Activated naive CD8-positive, alpha-beta T cell treated with anti-CD3 and anti-CD28 coated beads, Interleukin-2, amount 50 U/mL, for 24 hours (primary cell): ENCODE measurements at regions not wholly inside any gene's neighbourhood (a gene's known extent, or its start where the extent isn't known, plus 50 kb on each side); places are given as distances from the start of the nearest gene placed in this dataset.

Source experiments
- ATAC-seq: fragments of 150-1000 bp; cut with Tn5 transposase; one replicate; pipeline ENCODE4 v1.10.0; 2021
- DNase-seq: peaks from one replicate; pipeline ENCODE4 v3.0.0; 2021
- H3K27ac Mint-ChIP-seq: one replicate; pipeline ENCODE4 v1.8.0; 2021; ENCODE audit warnings: mild to moderate bottlenecking, mixed read lengths
- H3K27me3 Mint-ChIP-seq: one replicate; pipeline ENCODE4 v1.8.0; 2021; ENCODE audit warnings: mixed read lengths
- H3K36me3 Mint-ChIP-seq: one replicate; pipeline ENCODE4 v1.8.0; 2021; ENCODE audit warnings: low read depth, mixed read lengths
- H3K4me1 Mint-ChIP-seq: one replicate; pipeline ENCODE4 v1.8.0; 2021; ENCODE audit warnings: mixed read lengths
- H3K4me3 Mint-ChIP-seq: one replicate; pipeline ENCODE4 v1.8.0; 2021; ENCODE audit warnings: mild to moderate bottlenecking, moderate library complexity, mixed read lengths
- H3K9me3 Mint-ChIP-seq: one replicate; pipeline ENCODE4 v1.8.0; 2021; ENCODE audit warnings: mixed read lengths

- H3K4me1 Mint-ChIP-seq, result no peaks in the 10 kb centered on the region
- no peak overlapping the region for H3K4me3 Mint-ChIP-seq
- H3K27ac Mint-ChIP-seq, result no peak overlapping the region
- no peaks in the 10 kb centered on the region for H3K36me3 Mint-ChIP-seq
- H3K9me3 Mint-ChIP-seq, result peaks cover 6% of the 10 kb centered on the region
- ATAC-seq (no peak), DNase-seq (no peak)
- H3K27me3 Mint-ChIP-seq, result no peaks in the 10 kb centered on the region
Observed at GRCh38 chr10:9811601-9812000, 1206.1 kb upstream of the CELF2 start.

DNA sequence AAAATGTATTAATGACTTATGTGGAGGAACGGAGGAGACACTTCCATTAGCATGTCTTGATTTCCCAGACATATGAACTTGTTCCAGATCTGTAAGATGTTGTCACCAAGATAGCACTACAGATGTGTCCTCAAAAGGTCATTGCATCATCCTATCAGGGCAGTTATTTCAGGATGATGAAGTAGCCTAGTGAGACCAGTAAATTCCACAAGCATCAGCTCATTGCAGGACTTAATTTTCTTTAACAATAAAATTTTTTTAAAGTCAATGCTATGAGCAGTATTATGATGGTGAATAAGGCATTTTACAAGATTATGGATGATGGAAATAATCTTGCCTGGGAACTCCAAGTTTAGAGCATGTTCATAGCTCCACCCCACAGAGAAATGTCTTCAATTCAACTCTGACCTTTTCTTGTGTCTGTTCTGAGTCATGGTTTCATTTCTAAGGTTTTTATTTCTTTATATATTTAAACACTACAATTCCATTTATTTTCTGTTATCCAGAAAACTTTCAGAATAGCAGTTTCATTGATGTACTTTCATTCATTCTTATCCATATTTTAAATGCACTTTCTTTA is 1203.3 kb upstream of the CELF2 start:
- no peak overlapping the region for H3K4me3 Mint-ChIP-seq
- no peaks in the 10 kb centered on the region for H3K27me3 Mint-ChIP-seq
- H3K36me3 Mint-ChIP-seq, result no peaks in the 10 kb centered on the region
- H3K9me3 Mint-ChIP-seq, result peaks cover 6% of the 10 kb centered on the region
- no peak for DNase-seq
- no peaks in the 10 kb centered on the region for H3K4me1 Mint-ChIP-seq
- no peak for ATAC-seq
- no peak overlapping the region for H3K27ac Mint-ChIP-seq

GRCh38 chr10:9819756-9820494 is 1197.7 kb upstream of the CELF2 start:
- Mint-ChIP-seq H3K4me1 (no peaks in the 10 kb centered on the region), H3K9me3 (peaks cover 6% of the 10 kb centered on the region), H3K27ac (no peak overlapping the region), H3K27me3 (no peaks in the 10 kb centered on the region), H3K36me3 (no peaks in the 10 kb centered on the region), H3K4me3 (no peak overlapping the region)
- DNase-seq (no peak), ATAC-seq (peak; percentile 10)

GRCh38 chr10:9823268-9823930 is 1194.3 kb upstream of the CELF2 start:
- DNase-seq (no peak), ATAC-seq (no peak)
- no peaks in the 10 kb centered on the region for H3K36me3 Mint-ChIP-seq
- no peaks in the 10 kb centered on the region for H3K27me3 Mint-ChIP-seq
- H3K4me3 Mint-ChIP-seq, result no peak overlapping the region
- H3K27ac Mint-ChIP-seq, result no peak overlapping the region
- no peaks in the 10 kb centered on the region for H3K9me3 Mint-ChIP-seq
- no peaks in the 10 kb centered on the region for H3K4me1 Mint-ChIP-seq

- H3K4me1 Mint-ChIP-seq, result no peaks in the 10 kb centered on the region
- ATAC-seq (no peak), DNase-seq (no peak)
- no peak overlapping the region for H3K27ac Mint-ChIP-seq
- no peaks in the 10 kb centered on the region for H3K36me3 Mint-ChIP-seq
- no peaks in the 10 kb centered on the region for H3K9me3 Mint-ChIP-seq
- H3K27me3 Mint-ChIP-seq, result no peaks in the 10 kb centered on the region
- no peak overlapping the region for H3K4me3 Mint-ChIP-seq
Observed at GRCh38 chr10:9824631-9825071, 1193.0 kb upstream of the CELF2 start.

GRCh38 chr10:9825491-9826018 is 1192.1 kb upstream of the CELF2 start:
- H3K4me1 Mint-ChIP-seq, result no peaks in the 10 kb centered on the region
- no peaks in the 10 kb centered on the region for H3K36me3 Mint-ChIP-seq
- DNase-seq (no peak), ATAC-seq (no peak)
- H3K27me3 Mint-ChIP-seq, result no peaks in the 10 kb centered on the region
- no peaks in the 10 kb centered on the region for H3K9me3 Mint-ChIP-seq
- H3K4me3 Mint-ChIP-seq, result no peak overlapping the region
- H3K27ac Mint-ChIP-seq, result no peak overlapping the region

- H3K27ac Mint-ChIP-seq, result no peak overlapping the region
- no peak for DNase-seq
- ATAC-seq, result no peak
- no peaks in the 10 kb centered on the region for H3K9me3 Mint-ChIP-seq
- peaks cover 2% of the 10 kb centered on the region for H3K27me3 Mint-ChIP-seq
- no peaks in the 10 kb centered on the region for H3K36me3 Mint-ChIP-seq
- H3K4me3 Mint-ChIP-seq, result no peak overlapping the region
- no peaks in the 10 kb centered on the region for H3K4me1 Mint-ChIP-seq
Observed at GRCh38 chr10:9828110-9828509, 1189.6 kb upstream of the CELF2 start.

DNA sequence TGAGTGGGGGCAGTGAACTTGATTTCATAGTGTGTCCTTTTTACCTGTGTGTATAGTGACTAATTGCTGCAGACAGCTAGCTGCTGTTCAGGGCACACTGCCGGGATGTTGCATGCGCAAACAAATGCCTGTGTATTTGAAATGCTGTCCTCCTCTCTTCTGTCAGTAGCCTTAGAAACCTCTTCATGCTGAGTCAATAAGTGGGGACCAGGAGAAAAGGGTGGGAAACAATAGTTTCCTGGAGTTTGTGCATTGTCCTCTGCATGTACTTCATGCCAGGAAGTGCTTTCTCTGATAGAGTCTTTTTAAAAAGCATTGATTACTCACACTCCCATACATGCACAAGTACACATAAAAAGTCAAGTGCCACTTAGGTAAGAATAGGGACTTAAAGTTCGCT is 1183.7 kb upstream of the CELF2 start:
- Mint-ChIP-seq H3K4me3 (no peak overlapping the region), H3K27ac (no peak overlapping the region), H3K9me3 (peaks cover 10% of the 10 kb centered on the region), H3K27me3 (peaks cover 2% of the 10 kb centered on the region), H3K36me3 (no peaks in the 10 kb centered on the region), H3K4me1 (no peaks in the 10 kb centered on the region)
- ATAC-seq (no peak), DNase-seq (no peak)

GRCh38 chr10:9834434-9834833 is 1183.2 kb upstream of the CELF2 start:
- Mint-ChIP-seq H3K4me3 (no peak overlapping the region), H3K27ac (no peak overlapping the region), H3K4me1 (no peaks in the 10 kb centered on the region), H3K9me3 (peaks cover 13% of the 10 kb centered on the region), H3K36me3 (no peaks in the 10 kb centered on the region), H3K27me3 (peaks cover 2% of the 10 kb centered on the region)
- no peak for ATAC-seq
- DNase-seq, result no peak

- DNase-seq (no peak), ATAC-seq (no peak)
- H3K4me3 Mint-ChIP-seq, result no peak overlapping the region
- peaks cover 24% of the 10 kb centered on the region for H3K9me3 Mint-ChIP-seq
- H3K27me3 Mint-ChIP-seq, result no peaks in the 10 kb centered on the region
- H3K4me1 Mint-ChIP-seq, result no peaks in the 10 kb centered on the region
- H3K36me3 Mint-ChIP-seq, result no peaks in the 10 kb centered on the region
- H3K27ac Mint-ChIP-seq, result no peak overlapping the region
Observed at GRCh38 chr10:9845075-9845474, 1172.6 kb upstream of the CELF2 start.

DNA sequence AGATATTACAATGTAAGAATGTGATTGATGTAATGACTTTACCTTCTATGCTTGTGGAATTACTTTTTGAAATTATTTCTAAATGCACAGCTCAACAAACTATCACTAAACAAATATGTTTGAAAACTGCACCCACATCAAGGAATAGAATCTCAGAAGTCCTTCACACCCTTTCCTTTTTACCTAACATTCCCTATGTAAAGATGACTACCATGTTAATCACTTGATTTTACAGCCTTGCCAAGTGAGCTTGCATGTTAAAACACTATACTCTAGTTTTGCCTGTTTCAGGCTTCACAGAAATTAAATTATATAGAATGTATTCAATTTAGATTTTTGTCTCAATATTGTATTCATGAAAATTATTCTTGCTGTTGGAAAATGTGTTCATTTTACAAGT is 1169.4 kb upstream of the CELF2 start:
- Mint-ChIP-seq H3K36me3 (no peaks in the 10 kb centered on the region), H3K4me3 (no peak overlapping the region), H3K4me1 (no peaks in the 10 kb centered on the region), H3K9me3 (peaks cover 34% of the 10 kb centered on the region), H3K27me3 (no peaks in the 10 kb centered on the region), H3K27ac (no peak overlapping the region)
- ATAC-seq (no peak), DNase-seq (no peak)

DNA sequence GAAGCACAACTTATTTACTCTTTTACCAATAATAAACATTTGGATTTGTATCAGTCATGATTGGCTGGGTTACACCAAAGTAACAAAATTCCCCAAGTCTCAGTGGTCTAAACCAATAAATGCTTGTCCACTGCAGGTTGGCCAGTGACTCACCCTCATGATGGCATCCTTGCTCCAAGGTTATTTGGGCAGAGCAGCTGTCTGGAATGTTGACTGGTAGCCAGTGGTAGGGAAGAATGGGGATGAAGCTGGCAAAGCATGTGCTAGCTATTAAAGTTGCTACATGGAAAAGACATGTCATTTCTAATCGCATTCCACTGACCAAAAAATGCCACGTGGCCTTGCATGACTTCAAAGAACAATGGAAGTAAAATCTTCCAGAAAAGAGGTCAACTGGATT is 1168.7 kb upstream of the CELF2 start:
- no peaks in the 10 kb centered on the region for H3K4me1 Mint-ChIP-seq
- H3K36me3 Mint-ChIP-seq, result no peaks in the 10 kb centered on the region
- DNase-seq, result no peak
- ATAC-seq, result no peak
- H3K9me3 Mint-ChIP-seq, result peaks cover 37% of the 10 kb centered on the region
- H3K27me3 Mint-ChIP-seq, result no peaks in the 10 kb centered on the region
- H3K27ac Mint-ChIP-seq, result no peak overlapping the region
- H3K4me3 Mint-ChIP-seq, result no peak overlapping the region

DNA sequence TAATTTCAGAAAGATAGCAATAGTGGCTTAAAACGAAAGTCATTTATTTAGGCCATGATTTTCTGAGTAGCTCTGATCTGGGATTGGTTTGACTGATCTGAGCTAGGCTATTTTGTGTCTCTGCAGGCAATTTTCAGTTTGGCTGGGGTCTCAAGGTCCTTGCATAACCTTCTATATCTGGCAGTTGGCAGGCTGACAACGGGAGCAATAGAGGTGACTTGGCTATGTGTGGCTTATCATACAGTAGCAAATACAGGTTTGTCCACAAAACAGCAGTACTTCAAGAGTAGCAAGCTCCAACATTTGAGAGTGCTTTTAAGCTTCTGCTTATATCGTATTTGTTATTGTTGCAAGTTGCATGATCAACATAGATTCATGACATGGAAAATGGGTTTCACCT is 1167.3 kb upstream of the CELF2 start:
- Mint-ChIP-seq H3K36me3 (no peaks in the 10 kb centered on the region), H3K9me3 (peaks cover 24% of the 10 kb centered on the region), H3K27ac (no peak overlapping the region), H3K4me3 (no peak overlapping the region), H3K4me1 (no peaks in the 10 kb centered on the region), H3K27me3 (no peaks in the 10 kb centered on the region)
- DNase-seq (no peak), ATAC-seq (no peak)

GRCh38 chr10:9851808-9852207 is 1165.9 kb upstream of the CELF2 start:
- Mint-ChIP-seq H3K4me1 (no peaks in the 10 kb centered on the region), H3K9me3 (peaks cover 26% of the 10 kb centered on the region), H3K36me3 (no peaks in the 10 kb centered on the region), H3K27ac (no peak overlapping the region), H3K4me3 (no peak overlapping the region), H3K27me3 (no peaks in the 10 kb centered on the region)
- ATAC-seq (no peak), DNase-seq (no peak)
